ENCODE measurements at regions not wholly inside any gene's neighbourhood (a gene's known extent, or its start where the extent isn't known, plus 50 kb on each side); places are given as distances from the start of the nearest gene placed in this dataset.
"Not testable (repeated sequence)": the region's sequence is repeated elsewhere in the genome, so short reads cannot be mapped to it uniquely, and the experiment has no call there.

DNA sequence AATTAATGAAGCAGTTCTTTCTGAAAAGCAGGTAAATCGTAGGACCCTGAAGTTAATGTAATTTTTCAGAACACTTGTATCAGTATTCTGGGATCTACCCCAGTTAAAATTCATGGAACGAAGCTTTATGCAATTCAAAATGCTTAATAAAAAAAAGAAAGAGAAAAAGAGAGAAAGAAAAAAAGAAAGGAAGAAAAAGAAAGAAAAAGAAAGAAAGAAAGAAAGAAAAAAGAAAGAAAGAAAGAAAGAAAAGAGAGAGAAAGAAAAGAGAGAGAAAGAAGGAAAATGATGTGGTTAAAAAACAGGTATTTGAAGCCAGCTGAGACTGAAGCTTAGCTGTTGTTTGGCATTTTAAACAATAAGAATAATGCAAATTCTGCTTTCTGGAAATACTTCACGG, 427.4 kb upstream of the AKR1E2 start:
- Histone ChIP-seq H3K36me3 (no peaks in the 10 kb centered on the region), H3K27ac (no peak overlapping the region), H3K4me1 (no peaks in the 10 kb centered on the region), H3K9me3 (no peaks in the 10 kb centered on the region), H3K27me3 (no peaks in the 10 kb centered on the region), H3K4me3 (replicated peaks in 1 of 3) (no peak overlapping the region)
- no peak for TF ChIP-seq POLR2A (IDR thresholded peaks at IDR 0.05)
- TF ChIP-seq, protein P1, sequence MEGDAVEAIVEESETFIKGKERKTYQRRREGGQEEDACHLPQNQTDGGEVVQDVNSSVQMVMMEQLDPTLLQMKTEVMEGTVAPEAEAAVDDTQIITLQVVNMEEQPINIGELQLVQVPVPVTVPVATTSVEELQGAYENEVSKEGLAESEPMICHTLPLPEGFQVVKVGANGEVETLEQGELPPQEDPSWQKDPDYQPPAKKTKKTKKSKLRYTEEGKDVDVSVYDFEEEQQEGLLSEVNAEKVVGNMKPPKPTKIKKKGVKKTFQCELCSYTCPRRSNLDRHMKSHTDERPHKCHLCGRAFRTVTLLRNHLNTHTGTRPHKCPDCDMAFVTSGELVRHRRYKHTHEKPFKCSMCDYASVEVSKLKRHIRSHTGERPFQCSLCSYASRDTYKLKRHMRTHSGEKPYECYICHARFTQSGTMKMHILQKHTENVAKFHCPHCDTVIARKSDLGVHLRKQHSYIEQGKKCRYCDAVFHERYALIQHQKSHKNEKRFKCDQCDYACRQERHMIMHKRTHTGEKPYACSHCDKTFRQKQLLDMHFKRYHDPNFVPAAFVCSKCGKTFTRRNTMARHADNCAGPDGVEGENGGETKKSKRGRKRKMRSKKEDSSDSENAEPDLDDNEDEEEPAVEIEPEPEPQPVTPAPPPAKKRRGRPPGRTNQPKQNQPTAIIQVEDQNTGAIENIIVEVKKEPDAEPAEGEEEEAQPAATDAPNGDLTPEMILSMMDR (IDR thresholded peaks at IDR 0.05) = no peak
- DNase-seq = no peak
- 94 to 96% methylated on average over 3 of the region's 3 CpGs for WGBS, 2 donors
- intact Hi-C loops (cut with DNase I) = no loop called here

- no peaks in the 10 kb centered on the region for H3K36me3 ChIP-seq
- H3K4me3 ChIP-seq (replicated peaks in 1 of 3) = no peak overlapping the region
- 68 to 70% methylated on average over 3 of the region's 3 CpGs for WGBS, 2 donors
- H3K4me1 ChIP-seq = no peaks in the 10 kb centered on the region
- H3K9me3 ChIP-seq = no peaks in the 10 kb centered on the region
- no peak for DNase-seq
- H3K27me3 ChIP-seq = no peaks in the 10 kb centered on the region
- no peak for TF ChIP-seq POLR2A (IDR thresholded peaks at IDR 0.05)
- TF ChIP-seq, protein P1 (IDR thresholded peaks at IDR 0.05) = no peak
- no peak overlapping the region for H3K27ac ChIP-seq
- intact Hi-C loops (cut with DNase I) = no loop called here
These were observed 428.7 kb upstream of the AKR1E2 start for GRCh38 chr10:4397337-4397736.

DNA sequence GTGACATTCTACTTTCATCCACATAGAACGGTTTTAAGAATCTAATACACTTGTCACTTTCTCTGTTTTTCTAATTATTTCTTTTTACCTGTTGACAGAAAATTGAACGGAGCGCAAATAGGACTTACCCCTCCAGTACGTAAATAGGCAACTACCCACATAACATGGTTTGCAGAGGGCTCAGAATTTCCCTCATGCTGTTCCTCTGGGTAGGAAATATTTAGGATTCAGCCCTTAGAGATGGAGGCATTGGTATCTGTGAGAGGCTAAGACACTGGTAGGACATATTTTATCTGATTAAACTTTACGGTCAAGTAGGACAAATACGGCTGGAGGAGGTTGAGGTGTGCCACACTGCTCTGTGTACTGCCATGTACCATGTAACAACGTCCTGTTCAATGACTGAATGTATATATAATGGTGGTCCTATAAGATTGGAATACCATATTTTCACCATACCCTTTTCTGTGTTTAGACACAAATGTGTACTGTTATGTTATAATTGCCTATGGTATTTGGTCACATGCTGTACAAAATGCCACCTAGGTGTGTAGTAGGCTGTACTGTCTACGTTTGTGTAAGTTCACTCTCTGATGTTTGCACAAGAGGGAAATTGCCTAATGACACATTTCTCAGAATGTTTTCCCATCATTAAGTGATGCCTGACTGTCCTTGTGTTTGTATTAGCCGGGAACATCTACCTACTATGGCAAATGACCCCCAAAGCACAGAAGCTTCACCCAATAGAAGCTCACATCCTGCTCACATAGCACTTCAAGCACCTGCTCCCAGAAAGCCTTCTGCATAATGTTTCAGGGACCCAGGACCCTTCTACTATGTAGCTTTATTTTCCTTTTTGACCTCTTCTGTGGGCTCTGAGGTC, 429.4 kb upstream of the AKR1E2 start:
- intact Hi-C loops (cut with DNase I) = no loop called here
- H3K4me1 ChIP-seq = no peaks in the 10 kb centered on the region
- H3K27me3 ChIP-seq = no peaks in the 10 kb centered on the region
- H3K4me3 ChIP-seq (replicated peaks in 1 of 3) = no peak overlapping the region
- TF ChIP-seq, protein P1 (IDR thresholded peaks at IDR 0.05) = no peak
- no peak for TF ChIP-seq POLR2A (IDR thresholded peaks at IDR 0.05)
- no peak overlapping the region for H3K27ac ChIP-seq
- WGBS, 2 donors = 91 to 94% methylated on average over 9 of the region's 9 CpGs
- H3K9me3 ChIP-seq = no peaks in the 10 kb centered on the region
- DNase-seq = no peak
- H3K36me3 ChIP-seq = no peaks in the 10 kb centered on the region

GRCh38 chr10:4395731-4396130, 430.3 kb upstream of the AKR1E2 start:
- Histone ChIP-seq H3K27ac (no peak overlapping the region), H3K9me3 (no peaks in the 10 kb centered on the region), H3K27me3 (no peaks in the 10 kb centered on the region), H3K4me1 (no peaks in the 10 kb centered on the region), H3K4me3 (replicated peaks in 1 of 3) (no peak overlapping the region), H3K36me3 (no peaks in the 10 kb centered on the region)
- intact Hi-C loops (cut with DNase I) = no loop called here
- WGBS, 2 donors = 93 to 95% methylated on average over 6 of the region's 6 CpGs
- DNase-seq = no peak
- TF ChIP-seq POLR2A (IDR thresholded peaks at IDR 0.05) = no peak
- TF ChIP-seq, protein P1 (IDR thresholded peaks at IDR 0.05) = no peak

- H3K4me3 ChIP-seq (replicated peaks in 1 of 3); H3K27ac ChIP-seq; DNase-seq; intact Hi-C loops (cut with DNase I); H3K4me1 ChIP-seq; H3K36me3 ChIP-seq; H3K9me3 ChIP-seq; H3K27me3 ChIP-seq: not testable (repeated sequence)
- 94 to 97% methylated on average over 3 of the region's 3 CpGs for WGBS, 2 donors
These were observed 431.6 kb upstream of the AKR1E2 start for GRCh38 chr10:4394455-4394854.

Measured in thyroid gland (tissue), 4 donors.